Endodermal cell (in vitro differentiated cells): ENCODE measurements at regions not wholly inside any gene's neighbourhood (a gene's known extent, or its start where the extent isn't known, plus 50 kb on each side); places are given as distances from the start of the nearest gene placed in this dataset.

Experiments used
- DNase-seq: peaks from one replicate; pipeline ENCODE4 v3.0.0-alpha.2; 2017
- H3K27ac ChIP-seq: 2 replicates; pipeline ENCODE4 v1.5.1; 2013; ENCODE audit warnings: mild to moderate bottlenecking, low read depth, low read length, moderate library complexity
- H3K27me3 ChIP-seq: 2 replicates; pipeline ENCODE4 v1.6.1; 2013; ENCODE audit warnings: mild to moderate bottlenecking, low read length, moderate library complexity; ENCODE audit not compliant: insufficient read depth, control insufficient read depth, poor library complexity, severe bottlenecking
- H3K36me3 ChIP-seq: 2 replicates; pipeline ENCODE4 v1.7.0; 2013; ENCODE audit warnings: mild to moderate bottlenecking, low read length, moderate library complexity; ENCODE audit not compliant: control insufficient read depth, insufficient read depth
- H3K4me1 ChIP-seq: one replicate; pipeline ENCODE4 v1.7.0; 2013; ENCODE audit warnings: low read length; ENCODE audit not compliant: control insufficient read depth, insufficient read depth
- H3K4me3 ChIP-seq: 2 replicates; pipeline ENCODE4 v1.5.1; 2013; ENCODE audit warnings: mild to moderate bottlenecking, low read length, moderate library complexity
- H3K9ac ChIP-seq: 2 replicates; pipeline ENCODE4 v1.6.1; 2013; ENCODE audit warnings: mild to moderate bottlenecking, low read length, moderate library complexity; ENCODE audit not compliant: poor library complexity, severe bottlenecking; ENCODE audit errors: extremely low read depth
- H3K9me3 ChIP-seq: 2 replicates; pipeline ENCODE4 v1.6.1; 2013; ENCODE audit warnings: mild to moderate bottlenecking, low read length, moderate library complexity; ENCODE audit not compliant: control insufficient read depth
- H3K27ac Mint-ChIP-seq: 2 replicates; pipeline ENCODE4 v1.8.0; 2020; ENCODE audit warnings: mixed read lengths
- H3K27me3 Mint-ChIP-seq: 2 replicates; pipeline ENCODE4 v1.8.0; 2021; ENCODE audit warnings: mild to moderate bottlenecking, mixed read lengths; ENCODE audit not compliant: insufficient read depth
- H3K36me3 Mint-ChIP-seq: 2 replicates; pipeline ENCODE4 v1.8.0; 2020; ENCODE audit warnings: low read depth, mixed read lengths
- H3K4me1 Mint-ChIP-seq: 2 replicates; pipeline ENCODE4 v1.8.0; 2020; ENCODE audit warnings: mixed read lengths
- H3K4me3 Mint-ChIP-seq: 2 replicates; pipeline ENCODE4 v1.8.0; 2020; ENCODE audit warnings: mild to moderate bottlenecking, moderate library complexity, mixed read lengths
- H3K9me3 Mint-ChIP-seq: 2 replicates; pipeline ENCODE4 v1.8.0; 2020; ENCODE audit warnings: mild to moderate bottlenecking, mixed read lengths
- CTCF ChIP-seq: fragments of 200-600 bp; sonication (generic); conservative IDR thresholded peaks from 2 replicates; pipeline ENCODE4 v1.5.0; 2021; ENCODE audit warnings: antibody characterized with exemption, mild to moderate bottlenecking
- WGBS, 2 experiments: methylation state at CpG; one replicate each; pipeline versions ENCODE4 v1.1.5 to v1.1.7; 2013; ENCODE audit warnings: missing lambda C conversion rate in 2 of 2, mixed read lengths in 1 of 2; ENCODE audit not compliant: insufficient coverage in 1 of 2, insufficient read length in 1 of 2; 5-methylcytosine and 5-hydroxymethylcytosine counted together

DNA sequence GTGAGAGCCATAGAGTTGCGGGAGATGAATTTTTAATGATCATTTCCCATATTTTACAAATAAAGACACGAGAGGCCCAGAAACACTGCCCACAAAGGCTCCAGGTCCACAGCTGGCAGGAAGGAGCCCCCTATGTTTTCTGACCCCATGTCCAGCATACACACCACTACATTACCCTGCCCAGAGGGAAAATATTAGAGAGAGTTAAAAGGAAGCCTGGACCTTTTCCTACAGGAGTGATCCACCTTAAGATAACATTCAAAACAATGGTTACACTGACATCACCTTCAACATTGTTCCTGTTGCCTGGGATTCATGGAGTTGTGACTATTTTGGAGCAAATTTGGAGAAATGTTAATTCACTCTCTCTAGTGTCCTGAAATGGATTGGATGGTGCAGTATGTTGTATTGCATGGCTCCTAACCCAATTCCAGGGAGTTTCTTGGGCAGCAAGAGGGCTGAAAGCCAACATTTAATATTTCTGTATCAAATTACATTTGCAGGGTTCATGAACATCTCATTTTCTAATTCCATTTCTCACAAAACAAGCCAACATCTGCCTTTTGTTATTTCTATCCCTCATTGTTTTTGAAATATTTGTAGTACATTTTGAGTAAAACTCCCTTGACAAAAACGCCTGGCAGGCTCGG is 172.5 kb downstream of the DLEU7 start:
- 97 to 100% methylated on average over 1 to 4 of the region's 4 CpGs for WGBS, 2 experiments
- H3K9ac ChIP-seq = no peak overlapping the region
- peaks cover 12% of the 10 kb centered on the region for H3K4me1 ChIP-seq
- H3K27ac ChIP-seq = no peak overlapping the region
- Mint-ChIP-seq H3K27me3 (peaks cover 15% of the 10 kb centered on the region), H3K9me3 (no peaks in the 10 kb centered on the region), H3K4me3 (no peak overlapping the region), H3K4me1 (peaks cover 17% of the 10 kb centered on the region), H3K36me3 (no peaks in the 10 kb centered on the region), H3K27ac (no peak overlapping the region)
- TF ChIP-seq CTCF = no peak
- DNase-seq = peak; percentile 8
- H3K27me3 ChIP-seq = no peaks in the 10 kb centered on the region
- no peak overlapping the region for H3K4me3 ChIP-seq
- H3K9me3 ChIP-seq = no peaks in the 10 kb centered on the region
- no peaks in the 10 kb centered on the region for H3K36me3 ChIP-seq

DNA sequence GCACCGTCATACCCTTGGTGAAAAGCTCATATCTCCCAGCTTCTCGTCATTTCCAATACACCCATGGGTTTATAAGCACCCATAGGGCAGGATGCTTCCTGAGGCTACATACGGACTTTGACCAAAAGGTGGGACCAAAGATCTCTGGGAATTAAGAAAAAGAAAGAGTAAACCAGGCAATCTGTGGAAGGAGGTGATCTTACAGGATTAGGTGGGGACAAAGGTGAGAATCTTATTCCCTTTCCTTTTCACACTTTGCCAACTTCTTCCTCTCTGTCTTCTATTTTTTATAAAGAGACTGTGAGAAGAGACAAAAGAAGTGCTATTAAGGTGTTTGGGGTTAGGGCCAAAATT is 172.0 kb downstream of the DLEU7 start:
- peak; percentile 9 for DNase-seq
- H3K27ac Mint-ChIP-seq = no peak overlapping the region
- H3K4me1 Mint-ChIP-seq = peaks cover 22% of the 10 kb centered on the region
- no peak for TF ChIP-seq CTCF
- no peak overlapping the region for H3K4me3 Mint-ChIP-seq
- H3K36me3 ChIP-seq = no peaks in the 10 kb centered on the region
- no peaks in the 10 kb centered on the region for H3K27me3 ChIP-seq
- H3K36me3 Mint-ChIP-seq = no peaks in the 10 kb centered on the region
- H3K4me1 ChIP-seq = peaks cover 17% of the 10 kb centered on the region
- peaks cover 13% of the 10 kb centered on the region for H3K27me3 Mint-ChIP-seq
- H3K4me3 ChIP-seq = no peak overlapping the region
- H3K9me3 ChIP-seq = no peaks in the 10 kb centered on the region
- H3K27ac ChIP-seq = no peak overlapping the region
- H3K9ac ChIP-seq = no peak overlapping the region
- WGBS, 2 experiments = 92 to 100% methylated on average over 1 to 3 of the region's 3 CpGs
- no peaks in the 10 kb centered on the region for H3K9me3 Mint-ChIP-seq

DNA sequence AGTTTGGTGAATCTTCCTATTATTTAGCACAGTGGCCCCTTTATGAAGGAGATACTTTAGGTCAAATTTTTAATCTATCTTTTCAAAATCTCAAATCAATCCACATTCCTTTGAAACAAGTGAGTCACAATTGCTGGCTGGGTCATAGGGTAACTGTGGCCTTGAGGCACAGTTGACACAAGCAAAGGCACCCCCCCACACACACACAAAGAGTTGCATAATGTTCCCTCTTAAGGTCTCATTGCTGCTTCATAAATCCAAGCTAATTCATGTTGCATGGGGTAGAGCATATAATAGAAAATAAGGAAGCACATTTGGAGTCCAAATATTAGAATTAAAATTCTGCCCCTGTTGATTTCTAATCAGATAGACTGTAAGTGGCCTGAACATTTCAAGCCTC is 171.5 kb downstream of the DLEU7 start:
- H3K27ac ChIP-seq = no peak overlapping the region
- H3K9ac ChIP-seq = no peak overlapping the region
- H3K9me3 ChIP-seq = no peaks in the 10 kb centered on the region
- no peaks in the 10 kb centered on the region for H3K27me3 ChIP-seq
- Mint-ChIP-seq H3K27ac (no peak overlapping the region), H3K9me3 (no peaks in the 10 kb centered on the region), H3K36me3 (no peaks in the 10 kb centered on the region), H3K4me3 (no peak overlapping the region), H3K27me3 (peaks cover 13% of the 10 kb centered on the region), H3K4me1 (peaks cover 27% of the 10 kb centered on the region)
- peak; percentile 3 for DNase-seq
- no peaks in the 10 kb centered on the region for H3K36me3 ChIP-seq
- H3K4me1 ChIP-seq = peaks cover 20% of the 10 kb centered on the region
- no peak overlapping the region for H3K4me3 ChIP-seq
- TF ChIP-seq CTCF = no peak
